ENCODE measurements at regions not wholly inside any gene's neighbourhood (a gene's known extent, or its start where the extent isn't known, plus 50 kb on each side); places are given as distances from the start of the nearest gene placed in this dataset.

DNA sequence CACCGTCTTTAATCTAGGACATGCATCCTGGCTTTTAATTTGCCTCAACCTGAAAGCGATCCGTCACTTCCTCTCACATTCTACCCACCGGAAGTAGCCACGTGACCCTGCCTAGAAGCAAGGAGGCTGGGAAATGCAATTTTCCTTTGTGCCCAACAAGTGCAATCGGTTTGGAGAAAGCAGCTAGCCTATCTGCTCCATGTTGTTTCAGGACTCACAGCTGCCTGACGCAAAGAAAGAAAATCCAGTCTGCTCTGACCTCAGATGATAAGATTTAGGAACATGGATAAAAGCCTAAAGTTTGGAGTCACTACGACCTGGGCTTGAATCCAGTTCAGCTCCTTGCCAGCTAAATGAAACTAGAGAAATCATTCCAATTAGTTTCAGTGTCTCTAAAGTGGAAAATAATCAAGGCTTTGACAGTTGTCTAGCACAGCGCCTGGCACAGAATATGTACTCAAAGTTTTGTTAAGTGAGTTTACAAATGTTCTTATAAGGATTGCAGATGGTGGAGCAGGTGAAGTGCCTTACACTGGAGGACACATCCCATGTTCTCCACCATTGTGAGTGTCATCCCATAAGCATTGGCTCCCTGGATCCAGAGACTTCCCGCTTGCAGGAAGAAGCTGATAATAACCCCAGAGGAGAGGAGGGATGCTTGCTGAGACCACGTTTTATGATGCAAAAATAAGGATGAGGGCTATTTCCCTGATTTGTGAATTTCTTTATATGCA is 553.7 kb downstream of the MN1 start:
- H3K4me2 ChIP-seq (ENCODE audit: low read length): no peak overlapping the region
- no peaks in the 10 kb centered on the region for H3K79me2 ChIP-seq
- no peak overlapping the region for H3K4me3 ChIP-seq (ENCODE audit: low read depth, low read length)
- H3K27ac ChIP-seq: no peak overlapping the region
- H3K9ac ChIP-seq: no peak overlapping the region
- no peaks in the 10 kb centered on the region for H3K36me3 ChIP-seq (ENCODE audit: control insufficient read depth, insufficient read depth, low read length)
- no peaks in the 10 kb centered on the region for H3K9me3 ChIP-seq (ENCODE audit: control insufficient read depth, low read length)
- no peaks in the 10 kb centered on the region for H3K27me3 ChIP-seq (ENCODE audit: control insufficient read depth, insufficient read depth, low read length)
- no peaks in the 10 kb centered on the region for H3K4me1 ChIP-seq
- no peak overlapping the region for H2AFZ ChIP-seq
- TF ChIP-seq, protein P1, sequence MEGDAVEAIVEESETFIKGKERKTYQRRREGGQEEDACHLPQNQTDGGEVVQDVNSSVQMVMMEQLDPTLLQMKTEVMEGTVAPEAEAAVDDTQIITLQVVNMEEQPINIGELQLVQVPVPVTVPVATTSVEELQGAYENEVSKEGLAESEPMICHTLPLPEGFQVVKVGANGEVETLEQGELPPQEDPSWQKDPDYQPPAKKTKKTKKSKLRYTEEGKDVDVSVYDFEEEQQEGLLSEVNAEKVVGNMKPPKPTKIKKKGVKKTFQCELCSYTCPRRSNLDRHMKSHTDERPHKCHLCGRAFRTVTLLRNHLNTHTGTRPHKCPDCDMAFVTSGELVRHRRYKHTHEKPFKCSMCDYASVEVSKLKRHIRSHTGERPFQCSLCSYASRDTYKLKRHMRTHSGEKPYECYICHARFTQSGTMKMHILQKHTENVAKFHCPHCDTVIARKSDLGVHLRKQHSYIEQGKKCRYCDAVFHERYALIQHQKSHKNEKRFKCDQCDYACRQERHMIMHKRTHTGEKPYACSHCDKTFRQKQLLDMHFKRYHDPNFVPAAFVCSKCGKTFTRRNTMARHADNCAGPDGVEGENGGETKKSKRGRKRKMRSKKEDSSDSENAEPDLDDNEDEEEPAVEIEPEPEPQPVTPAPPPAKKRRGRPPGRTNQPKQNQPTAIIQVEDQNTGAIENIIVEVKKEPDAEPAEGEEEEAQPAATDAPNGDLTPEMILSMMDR (IDR thresholded peaks at IDR 0.05): no peak

GRCh38 chr22:27250418-27250817 is 551.1 kb downstream of the MN1 start:
- Histone ChIP-seq H3K27me3 (ENCODE audit: control insufficient read depth, insufficient read depth, low read length) (no peaks in the 10 kb centered on the region), H3K27ac (no peak overlapping the region), H3K4me1 (no peaks in the 10 kb centered on the region), H3K4me2 (ENCODE audit: low read length) (no peak overlapping the region), H3K9ac (no peak overlapping the region), H3K36me3 (ENCODE audit: control insufficient read depth, insufficient read depth, low read length) (no peaks in the 10 kb centered on the region), H3K9me3 (ENCODE audit: control insufficient read depth, low read length) (no peaks in the 10 kb centered on the region), H3K4me3 (ENCODE audit: low read depth, low read length) (no peak overlapping the region), H3K79me2 (no peaks in the 10 kb centered on the region), H2AFZ (no peak overlapping the region)
- TF ChIP-seq, protein P1 (IDR thresholded peaks at IDR 0.05): no peak

GRCh38 chr22:27250886-27251285 is 550.7 kb downstream of the MN1 start:
- Histone ChIP-seq H3K4me1 (no peaks in the 10 kb centered on the region), H3K27me3 (ENCODE audit: control insufficient read depth, insufficient read depth, low read length) (no peaks in the 10 kb centered on the region), H3K4me3 (ENCODE audit: low read depth, low read length) (no peak overlapping the region), H3K27ac (no peak overlapping the region), H3K9me3 (ENCODE audit: control insufficient read depth, low read length) (no peaks in the 10 kb centered on the region), H3K79me2 (no peaks in the 10 kb centered on the region), H3K4me2 (ENCODE audit: low read length) (no peak overlapping the region), H3K9ac (no peak overlapping the region), H2AFZ (no peak overlapping the region), H3K36me3 (ENCODE audit: control insufficient read depth, insufficient read depth, low read length) (no peaks in the 10 kb centered on the region)
- TF ChIP-seq, protein P1 (IDR thresholded peaks at IDR 0.05): no peak

GRCh38 chr22:27251563-27251962 is 550.0 kb downstream of the MN1 start:
- TF ChIP-seq, protein P1 (IDR thresholded peaks at IDR 0.05): no peak
- Histone ChIP-seq H3K27me3 (ENCODE audit: control insufficient read depth, insufficient read depth, low read length) (no peaks in the 10 kb centered on the region), H3K4me3 (ENCODE audit: low read depth, low read length) (no peak overlapping the region), H3K36me3 (ENCODE audit: control insufficient read depth, insufficient read depth, low read length) (no peaks in the 10 kb centered on the region), H2AFZ (no peak overlapping the region), H3K4me2 (ENCODE audit: low read length) (no peak overlapping the region), H3K9me3 (ENCODE audit: control insufficient read depth, low read length) (no peaks in the 10 kb centered on the region), H3K9ac (no peak overlapping the region), H3K79me2 (no peaks in the 10 kb centered on the region), H3K27ac (no peak overlapping the region), H3K4me1 (no peaks in the 10 kb centered on the region)
